ENCODE measurements at regions not wholly inside any gene's neighbourhood (a gene's known extent, or its start where the extent isn't known, plus 50 kb on each side); places are given as distances from the start of the nearest gene placed in this dataset.
A peak's percentile ranks its signal among the peaks of the same experiment; 100 is the strongest.

GRCh38 chr12:67427336-67427735 lies 158.2 kb downstream of the CAND1 start:
- DNase-seq (ENCODE audit: low read depth) = no peak

- no peak for DNase-seq (ENCODE audit: low read depth)
Observed at GRCh38 chr12:67428431-67428830, 159.3 kb downstream of the CAND1 start.

DNA sequence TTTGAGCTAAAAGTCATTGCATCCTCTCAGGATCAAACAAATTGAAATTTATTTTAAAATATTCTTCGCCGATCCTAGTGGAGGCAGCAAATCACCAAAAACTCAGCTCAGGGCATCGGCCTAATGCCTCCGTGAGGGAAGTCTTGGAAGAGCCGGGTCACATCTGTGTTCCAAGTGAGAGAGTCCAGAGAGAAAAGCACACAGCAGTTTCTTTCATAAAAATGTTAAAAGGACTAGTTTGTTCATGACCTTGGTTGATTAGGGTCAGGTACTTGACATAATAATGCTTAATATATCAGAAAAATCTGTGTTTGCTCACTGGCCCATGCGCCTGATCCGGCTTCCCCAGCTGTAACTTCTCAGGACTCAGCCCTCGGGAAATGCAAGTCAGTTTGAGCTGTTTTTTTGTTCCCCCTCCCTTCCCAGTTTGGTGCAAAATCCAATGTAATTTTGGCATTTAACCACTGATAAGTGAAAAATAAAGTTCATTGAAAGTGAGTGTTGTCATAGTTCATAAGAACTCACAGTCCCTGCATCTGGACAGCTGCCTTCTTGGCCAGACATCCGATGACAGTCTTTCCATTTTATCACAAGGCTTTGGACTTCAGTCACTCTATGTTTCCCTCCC lies 161.7 kb downstream of the CAND1 start:
- DNase-seq (ENCODE audit: low read depth) = no peak

GRCh38 chr12:67431411-67432020 lies 162.4 kb downstream of the CAND1 start:
- no peak for DNase-seq (ENCODE audit: low read depth)

GRCh38 chr12:67433385-67434175 lies 164.4 kb downstream of the CAND1 start:
- no peak for DNase-seq (ENCODE audit: low read depth)

DNA sequence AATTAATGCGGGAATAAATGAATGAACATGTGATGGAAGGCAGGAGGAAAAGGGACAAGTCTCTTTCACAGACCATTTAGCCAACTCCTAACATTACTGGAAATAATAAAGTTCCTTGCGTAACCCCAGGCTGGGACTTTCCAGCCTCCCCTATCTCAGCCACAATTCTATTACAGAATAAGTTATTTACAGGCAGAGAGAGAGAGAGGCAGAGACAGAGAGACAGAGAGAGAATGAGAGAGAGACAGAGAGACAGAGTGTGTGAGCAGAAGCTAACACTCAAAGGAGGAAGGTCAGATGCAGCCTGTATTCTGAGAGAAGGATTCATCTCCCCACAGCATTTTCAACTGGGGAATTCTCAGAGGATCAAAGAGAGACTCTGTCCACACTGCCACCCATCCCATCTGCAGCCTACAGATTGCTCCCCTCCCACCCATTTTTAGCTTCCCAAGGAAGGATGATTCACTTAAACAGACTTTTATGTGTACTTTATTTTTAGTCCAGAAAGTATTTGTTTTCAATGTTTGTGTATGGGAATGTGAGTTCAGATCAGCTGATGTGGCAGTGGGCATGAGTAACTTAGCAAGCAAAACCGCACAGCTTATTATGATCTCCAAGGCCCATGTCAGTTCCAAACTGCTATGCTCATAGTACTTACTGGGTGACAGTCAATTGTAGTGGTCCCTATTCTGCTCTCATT lies 165.7 kb downstream of the CAND1 start:
- no peak for DNase-seq (ENCODE audit: low read depth)

DNA sequence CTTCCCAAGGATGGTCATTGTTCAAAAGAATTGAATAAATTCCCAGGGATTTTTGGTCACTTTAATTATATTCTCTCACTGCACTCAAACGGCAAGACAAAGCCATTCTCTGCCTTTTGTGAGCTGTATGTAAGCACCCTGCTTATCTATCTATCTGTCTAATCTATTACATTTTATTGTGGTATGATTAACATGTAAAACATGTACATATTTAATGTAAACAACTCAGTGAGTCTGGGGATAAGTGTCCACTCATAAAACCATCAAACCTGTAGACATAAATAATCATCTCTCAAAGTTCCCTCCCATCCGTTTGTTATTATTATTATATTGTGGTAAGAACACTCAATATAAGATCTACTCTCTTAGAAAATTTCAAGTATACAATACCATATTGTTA lies 167.1 kb downstream of the CAND1 start:
- no peak for DNase-seq (ENCODE audit: low read depth)

GRCh38 chr12:67437011-67437410 lies 167.9 kb downstream of the CAND1 start:
- no peak for DNase-seq (ENCODE audit: low read depth)

GRCh38 chr12:67439611-67440010 lies 170.5 kb downstream of the CAND1 start:
- DNase-seq (ENCODE audit: low read depth) = no peak

GRCh38 chr12:67441736-67442346 lies 172.7 kb downstream of the CAND1 start:
- DNase-seq (ENCODE audit: low read depth) = peak; percentile 57

- DNase-seq (ENCODE audit: low read depth) = no peak
Observed at GRCh38 chr12:67442347-67442841, 173.2 kb downstream of the CAND1 start.

- DNase-seq (ENCODE audit: low read depth) = no peak
Observed at GRCh38 chr12:67442896-67443295, 173.7 kb downstream of the CAND1 start.

GRCh38 chr12:67444542-67444941 lies 175.4 kb downstream of the CAND1 start:
- DNase-seq (ENCODE audit: low read depth) = no peak

DNA sequence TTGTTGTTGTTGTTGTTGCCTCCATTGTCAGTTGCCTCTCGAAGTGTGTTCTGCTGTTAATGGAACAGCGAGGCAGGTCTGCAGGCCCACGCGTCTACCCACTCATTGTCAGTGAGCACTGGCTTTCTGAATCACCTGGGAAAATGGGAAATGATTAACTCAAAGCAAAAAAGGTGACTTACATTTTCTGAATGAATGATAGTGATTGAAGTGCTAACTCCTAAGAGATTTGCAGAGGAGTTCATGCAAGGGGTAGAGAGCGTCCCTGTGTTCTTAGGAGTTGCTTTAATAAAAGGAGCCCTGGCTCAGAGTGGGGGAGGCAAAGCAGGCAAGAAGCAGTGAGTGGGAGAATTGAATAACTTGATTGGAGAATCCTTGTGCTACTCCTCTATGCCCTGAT lies 177.6 kb downstream of the CAND1 start:
- no peak for DNase-seq (ENCODE audit: low read depth)

DNA sequence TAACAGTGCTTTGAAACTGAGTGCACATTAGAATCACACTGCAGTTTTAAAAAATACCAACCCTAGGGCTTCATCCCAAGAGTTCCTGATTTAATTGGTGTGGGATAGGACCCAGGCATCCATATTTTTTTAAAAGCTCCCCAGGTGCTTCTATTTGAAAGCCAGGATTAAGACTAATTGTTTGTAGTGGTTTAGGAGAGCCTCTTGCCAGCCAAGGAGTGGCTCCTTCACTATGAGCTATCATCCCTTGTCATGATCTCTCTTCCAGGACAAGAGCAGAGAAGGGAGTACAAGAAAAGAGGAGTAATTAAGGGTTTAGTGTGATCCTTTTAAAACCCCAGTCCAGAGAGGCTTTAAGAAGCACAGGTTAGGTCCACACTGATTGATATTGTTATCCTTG lies 178.0 kb downstream of the CAND1 start:
- no peak for DNase-seq (ENCODE audit: low read depth)

- no peak for DNase-seq (ENCODE audit: low read depth)
Observed at GRCh38 chr12:67449591-67450052, 180.5 kb downstream of the CAND1 start.

DNA sequence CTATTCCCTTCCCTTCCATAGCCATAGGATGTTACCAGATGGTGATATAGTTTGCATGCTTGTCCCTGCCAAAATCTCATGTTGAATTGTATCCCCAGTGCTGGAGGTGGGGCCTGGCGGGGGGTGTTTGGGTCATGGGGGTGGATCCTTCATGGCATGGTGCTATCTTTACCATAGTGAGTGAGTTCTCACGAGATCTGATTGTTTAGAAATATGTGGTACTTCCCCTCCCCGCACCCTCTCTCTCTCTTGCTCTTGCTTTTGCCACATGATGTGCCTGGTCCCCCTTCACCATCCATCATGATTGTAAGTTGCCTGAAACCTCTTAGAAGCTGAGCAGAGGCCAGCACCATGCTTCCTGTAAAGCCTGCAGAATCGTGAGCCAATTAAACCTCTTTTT lies 181.3 kb downstream of the CAND1 start:
- no peak for DNase-seq (ENCODE audit: low read depth)

DNA sequence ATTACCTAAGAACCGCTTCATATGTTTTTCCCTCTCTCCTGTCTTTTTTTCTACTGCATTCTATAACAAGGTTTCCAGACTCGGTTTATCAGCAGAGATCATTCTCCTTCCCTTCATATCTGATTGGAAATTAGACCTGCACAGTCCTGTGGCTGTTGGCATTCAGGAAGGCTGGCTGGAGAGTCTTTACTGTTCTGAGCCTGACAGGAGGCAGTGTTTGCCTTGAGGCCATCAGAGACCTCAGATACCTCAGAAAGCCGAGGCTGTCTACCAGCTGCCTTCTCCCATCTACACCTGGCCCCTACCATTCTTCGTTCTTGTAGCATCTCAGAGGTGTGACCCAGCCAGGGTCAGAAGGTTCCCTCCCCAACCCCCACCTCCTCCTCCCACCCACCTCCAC lies 182.0 kb downstream of the CAND1 start:
- no peak for DNase-seq (ENCODE audit: low read depth)

GRCh38 chr12:67452119-67452805 lies 183.1 kb downstream of the CAND1 start:
- DNase-seq (ENCODE audit: low read depth) = no peak

DNA sequence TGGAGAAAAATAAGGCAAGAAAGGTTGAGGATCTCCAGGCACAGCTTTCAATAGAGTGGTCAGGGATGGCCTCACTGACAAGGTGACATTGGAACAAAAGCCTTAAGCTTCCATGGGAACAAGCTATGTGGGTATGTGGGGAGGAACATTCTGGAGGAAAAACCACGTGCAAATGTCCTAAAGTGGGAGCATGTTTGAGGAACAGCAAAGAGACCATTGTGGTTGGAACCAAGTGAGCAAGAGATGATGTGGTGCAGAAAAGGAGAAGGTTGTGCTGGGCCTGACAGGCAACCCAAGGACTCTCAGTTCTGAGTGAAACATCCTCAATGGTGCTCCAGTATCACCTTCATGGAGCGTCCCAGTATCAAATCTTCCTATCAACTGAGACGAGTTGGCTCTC lies 184.0 kb downstream of the CAND1 start:
- DNase-seq (ENCODE audit: low read depth) = no peak

DNA sequence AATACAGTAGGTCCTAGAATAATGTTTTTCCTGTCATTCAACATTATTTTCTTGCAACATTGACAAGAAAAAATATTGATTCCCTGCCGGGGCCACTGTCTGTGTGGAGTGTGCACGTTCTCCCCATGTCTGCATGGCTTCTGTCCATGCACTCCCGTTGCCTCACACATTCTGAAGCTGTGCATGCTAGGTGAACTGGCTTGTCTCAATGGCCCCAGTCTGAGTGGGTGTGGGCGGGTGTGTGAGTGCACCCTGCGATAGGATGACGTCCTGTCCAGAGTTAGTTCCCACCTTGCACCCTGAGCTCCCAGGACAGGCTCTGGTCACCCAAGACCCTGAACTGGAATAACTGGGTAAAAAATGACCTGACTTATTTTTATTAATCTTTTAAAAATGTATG lies 186.1 kb downstream of the CAND1 start:
- no peak for DNase-seq (ENCODE audit: low read depth)
